Activated effector memory CD4-positive, alpha-beta T cell treated with Interleukin-2 at 50 U/mL for 16 hours (primary cell): ENCODE measurements at regions not wholly inside any gene's neighbourhood (a gene's known extent, or its start where the extent isn't known, plus 50 kb on each side); places are given as distances from the start of the nearest gene placed in this dataset.
A peak's percentile ranks its signal among the peaks of the same experiment; 100 is the strongest.
"Not testable (repeated sequence)": the region's sequence is repeated elsewhere in the genome, so short reads cannot be mapped to it uniquely, and the experiment has no call there.

ENCODE experiments used
- DNase-seq: peaks from one replicate; pipeline ENCODE4 v3.0.0-alpha.2; 2020

DNA sequence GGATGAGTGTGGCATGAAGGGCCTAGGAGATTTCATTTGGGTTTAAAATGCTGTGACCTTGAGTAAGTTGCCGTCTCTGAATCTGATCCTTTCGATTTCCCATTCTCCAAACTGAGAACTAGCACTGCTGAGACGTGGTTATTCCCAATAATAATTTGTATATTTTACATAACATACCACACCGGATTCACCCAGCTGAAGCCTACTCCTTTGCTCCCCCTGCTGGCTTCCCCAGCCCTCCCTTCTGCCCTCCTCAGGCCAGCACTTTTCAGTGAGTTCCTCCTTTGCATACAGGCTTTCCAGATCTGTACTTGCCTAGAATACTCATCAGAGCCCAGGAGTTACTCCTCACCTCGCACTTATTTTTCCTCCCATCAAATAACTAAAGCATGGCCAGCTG is 255.1 kb downstream of the OR4F29 start:
- DNase-seq: not testable (repeated sequence)

- peak; percentile 0 for DNase-seq
Observed at GRCh38 chr1:191296-192049, 260.0 kb downstream of the OR4F29 start.

DNA sequence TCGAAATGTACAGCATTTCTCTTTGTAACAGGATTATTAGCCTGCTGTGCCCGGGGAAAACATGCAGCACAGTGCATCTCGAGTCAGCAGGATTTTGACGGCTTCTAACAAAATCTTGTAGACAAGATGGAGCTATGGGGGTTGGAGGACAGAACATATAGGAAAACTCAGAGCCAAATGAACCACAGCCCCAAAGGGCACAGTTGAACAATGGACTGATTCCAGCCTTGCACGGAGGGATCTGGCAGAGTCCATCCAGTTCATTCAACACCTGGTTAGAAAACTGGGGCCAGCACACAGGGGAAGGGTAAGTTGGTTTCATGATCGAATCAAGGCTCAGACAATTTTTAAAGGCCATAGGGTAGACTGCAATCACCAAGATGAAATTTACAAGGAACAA is 260.8 kb downstream of the OR4F29 start:
- DNase-seq: not testable (repeated sequence)

- not testable (repeated sequence) for DNase-seq
Observed at GRCh38 chr1:189915-190314, 261.6 kb downstream of the OR4F29 start.

GRCh38 chr1:189270-189669 is 262.2 kb downstream of the OR4F29 start:
- DNase-seq: not testable (repeated sequence)

- DNase-seq: not testable (repeated sequence)
Observed at GRCh38 chr1:187298-187697, 264.2 kb downstream of the OR4F29 start.

- not testable (repeated sequence) for DNase-seq
Observed at GRCh38 chr1:186691-187131, 264.8 kb downstream of the OR4F29 start.

GRCh38 chr1:186223-186622 is 265.3 kb downstream of the OR4F29 start:
- DNase-seq: not testable (repeated sequence)

DNA sequence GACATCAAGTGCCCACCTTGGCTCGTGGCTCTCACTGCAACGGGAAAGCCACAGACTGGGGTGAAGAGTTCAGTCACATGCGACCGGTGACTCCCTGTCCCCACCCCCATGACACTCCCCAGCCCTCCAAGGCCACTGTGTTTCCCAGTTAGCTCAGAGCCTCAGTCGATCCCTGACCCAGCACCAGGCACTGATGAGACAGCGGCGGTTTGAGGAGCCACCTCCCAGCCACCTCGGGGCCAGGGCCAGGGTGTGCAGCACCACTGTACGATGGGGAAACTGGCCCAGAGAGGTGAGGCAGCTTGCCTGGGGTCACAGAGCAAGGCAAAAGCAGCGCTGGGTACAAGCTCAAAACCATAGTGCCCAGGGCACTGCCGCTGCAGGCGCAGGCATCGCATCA is 266.0 kb downstream of the OR4F29 start:
- DNase-seq: not testable (repeated sequence)

DNA sequence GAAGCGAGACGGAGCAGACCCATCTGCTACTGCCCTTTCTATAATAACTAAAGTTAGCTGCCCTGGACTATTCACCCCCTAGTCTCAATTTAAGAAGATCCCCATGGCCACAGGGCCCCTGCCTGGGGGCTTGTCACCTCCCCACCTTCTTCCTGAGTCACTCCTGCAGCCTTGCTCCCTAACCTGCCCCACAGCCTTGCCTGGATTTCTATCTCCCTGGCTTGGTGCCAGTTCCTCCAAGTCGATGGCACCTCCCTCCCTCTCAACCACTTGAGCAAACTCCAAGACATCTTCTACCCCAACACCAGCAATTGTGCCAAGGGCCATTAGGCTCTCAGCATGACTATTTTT is 267.2 kb downstream of the OR4F29 start:
- DNase-seq: not testable (repeated sequence)

- not testable (repeated sequence) for DNase-seq
Observed at GRCh38 chr1:183620-184335, 267.7 kb downstream of the OR4F29 start.

- not testable (repeated sequence) for DNase-seq
Observed at GRCh38 chr1:183081-183480, 268.4 kb downstream of the OR4F29 start.

- not testable (repeated sequence) for DNase-seq
Observed at GRCh38 chr1:182631-183030, 268.8 kb downstream of the OR4F29 start.

DNA sequence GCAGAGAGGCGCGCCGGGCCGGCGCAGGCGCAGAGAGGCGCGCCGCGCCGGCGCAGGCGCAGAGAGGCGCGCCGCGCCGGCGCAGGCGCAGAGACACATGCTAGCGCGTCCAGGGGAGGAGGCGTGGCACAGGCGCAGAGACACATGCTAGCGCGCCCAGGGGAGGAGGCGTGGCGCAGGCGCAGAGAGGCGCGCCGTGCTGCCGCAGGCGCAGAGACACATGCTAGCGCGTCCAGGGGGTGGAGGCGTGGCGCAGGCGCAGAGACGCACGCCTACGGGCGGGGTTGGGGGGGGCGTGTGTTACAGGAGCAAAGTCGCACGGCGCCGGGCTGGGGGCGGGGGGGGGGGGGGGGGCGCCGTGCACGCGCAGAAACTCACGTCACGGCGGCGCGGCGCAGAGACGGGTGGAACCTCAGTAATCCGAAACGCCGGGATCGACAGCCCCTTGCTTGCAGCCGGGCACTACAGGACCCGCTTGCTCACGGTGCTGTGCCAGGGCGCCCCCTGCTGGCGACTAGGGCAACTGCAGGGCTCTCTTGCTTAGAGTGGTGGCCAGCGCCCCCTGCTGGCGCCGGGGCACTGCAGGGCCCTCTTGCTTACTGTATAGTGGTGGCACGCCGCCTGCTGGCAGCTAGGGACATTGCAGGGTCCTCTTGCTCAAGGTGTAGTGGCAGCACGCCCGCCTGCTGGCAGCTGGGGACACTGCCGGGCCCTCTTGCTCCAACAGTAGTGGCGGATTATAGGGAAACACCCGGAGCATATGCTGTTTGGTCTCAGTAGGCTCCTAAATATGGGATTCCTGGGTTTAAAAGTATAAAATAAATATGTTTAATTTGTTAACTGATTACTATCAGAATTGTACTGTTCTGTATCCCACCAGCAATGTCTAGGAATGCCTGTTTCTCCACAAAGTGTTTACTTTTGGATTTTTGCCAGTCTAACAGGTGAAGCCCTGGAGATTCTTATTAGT is 269.9 kb downstream of the OR4F29 start:
- peak; percentile 18 for DNase-seq

DNA sequence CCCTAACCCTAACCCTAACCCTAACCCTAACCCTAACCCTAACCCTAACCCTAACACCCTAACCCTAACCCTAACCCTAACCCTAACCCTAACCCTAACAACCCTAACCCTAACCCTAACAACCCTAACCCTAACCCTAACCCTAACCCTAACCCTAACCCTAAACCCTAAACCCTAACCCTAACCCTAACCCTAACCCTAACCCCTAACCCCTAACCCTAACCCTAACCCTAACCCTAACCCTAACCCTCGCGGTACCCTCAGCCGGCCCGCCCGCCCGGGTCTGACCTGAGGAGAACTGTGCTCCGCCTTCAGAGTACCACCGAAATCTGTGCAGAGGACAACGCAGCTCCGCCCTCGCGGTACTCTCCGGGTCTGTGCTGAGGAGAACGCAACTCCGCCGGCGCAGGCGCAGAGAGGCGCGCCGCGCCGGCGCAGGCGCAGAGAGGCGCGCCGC is 270.7 kb downstream of the OR4F29 start:
- DNase-seq: not testable (repeated sequence)

GRCh38 chr1:138842-139241 is 312.6 kb downstream of the OR4F29 start:
- DNase-seq: not testable (repeated sequence)

- DNase-seq: not testable (repeated sequence)
Observed at GRCh38 chr1:137664-138063, 313.8 kb downstream of the OR4F29 start.

DNA sequence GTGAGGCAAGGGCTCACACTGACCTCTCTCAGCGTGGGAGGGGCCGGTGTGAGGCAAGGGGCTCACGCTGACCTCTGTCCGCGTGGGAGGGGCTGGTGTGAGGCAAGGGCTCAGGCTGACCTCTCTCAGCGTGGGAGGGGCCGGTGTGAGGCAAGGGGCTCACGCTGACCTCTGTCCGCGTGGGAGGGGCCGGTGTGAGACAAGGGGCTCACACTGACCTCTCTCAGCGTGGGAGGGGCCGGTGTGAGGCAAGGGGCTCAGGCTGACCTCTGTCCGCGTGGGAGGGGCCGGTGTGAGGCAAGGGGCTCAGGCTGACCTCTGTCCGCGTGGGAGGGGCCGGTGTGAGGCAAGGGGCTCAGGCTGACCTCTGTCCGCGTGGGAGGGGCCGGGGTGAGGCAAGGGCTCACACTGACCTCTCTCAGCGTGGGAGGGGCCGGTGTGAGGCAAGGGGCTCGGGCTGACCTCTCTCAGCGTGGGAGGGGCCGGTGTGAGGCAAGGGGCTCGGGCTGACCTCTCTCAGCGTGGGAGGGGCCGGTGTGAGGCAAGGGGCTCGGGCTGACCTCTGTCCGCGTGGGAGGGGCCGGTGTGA is 315.0 kb downstream of the OR4F29 start:
- DNase-seq: not testable (repeated sequence)

DNA sequence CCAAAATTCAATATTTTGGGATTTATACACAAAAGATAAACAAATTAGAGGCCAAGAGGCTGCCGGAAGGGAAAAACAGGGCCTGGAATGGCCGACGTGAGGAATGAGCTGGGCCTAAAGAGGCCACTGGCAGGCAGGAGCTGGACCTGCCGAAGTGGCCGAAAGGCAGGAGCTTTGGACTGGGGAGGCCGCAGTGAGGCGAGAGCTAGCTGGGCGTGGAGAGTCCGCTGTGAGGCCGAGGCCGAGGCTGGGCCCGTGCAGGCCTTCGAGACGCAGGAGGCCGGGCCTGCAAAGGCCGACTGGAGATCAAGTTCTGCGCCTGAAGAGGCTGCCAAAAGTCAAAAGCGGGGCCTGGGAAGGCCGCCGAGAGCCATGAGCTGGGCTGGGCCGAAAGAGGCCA is 316.5 kb downstream of the OR4F29 start:
- DNase-seq: not testable (repeated sequence)

GRCh38 chr1:118440-118839 is 333.0 kb downstream of the OR4F29 start:
- DNase-seq: not testable (repeated sequence)

DNA sequence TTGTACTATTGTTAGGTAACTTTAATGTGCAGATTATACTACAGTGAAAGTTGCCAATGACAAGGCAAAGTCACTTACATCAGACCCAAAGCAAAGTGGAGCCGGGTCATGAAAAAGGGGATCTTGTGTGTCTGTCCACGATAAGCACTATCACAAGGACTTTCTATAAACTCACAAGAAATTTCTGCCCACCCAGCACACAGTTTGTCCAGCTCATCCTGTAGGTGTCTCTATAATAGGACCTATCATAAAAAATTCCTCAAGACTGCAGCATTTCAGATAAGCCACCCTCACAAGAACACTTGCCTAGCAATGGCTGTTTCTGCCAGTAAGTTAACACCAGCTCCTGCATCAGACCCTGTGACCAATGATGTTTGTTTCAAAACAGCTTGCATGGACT is 335.9 kb downstream of the OR4F29 start:
- DNase-seq: not testable (repeated sequence)

- not testable (repeated sequence) for DNase-seq
Observed at GRCh38 chr1:104776-105175, 346.7 kb downstream of the OR4F29 start.
